Neuronal stem cell (in vitro differentiated cells): ENCODE measurements at regions not wholly inside any gene's neighbourhood (a gene's known extent, or its start where the extent isn't known, plus 50 kb on each side); places are given as distances from the start of the nearest gene placed in this dataset.
"Not testable (repeated sequence)": the region's sequence is repeated elsewhere in the genome, so short reads cannot be mapped to it uniquely, and the experiment has no call there.

ENCODE experiments used
- DNase-seq: peaks from one replicate; pipeline ENCODE4 v3.0.0-alpha.2; 2013; ENCODE audit warnings: low spot score
- H2AFZ ChIP-seq: one replicate; pipeline ENCODE4 v1.6.1; 2013; ENCODE audit warnings: mild to moderate bottlenecking, low read length, inconsistent platforms
- H2AK5ac ChIP-seq: 2 replicates; pipeline ENCODE4 v1.6.1; 2013; ENCODE audit warnings: low read depth, mild to moderate bottlenecking, inconsistent platforms, low read length, moderate library complexity, mixed read lengths
- H2BK120ac ChIP-seq: 2 replicates; pipeline ENCODE4 v1.6.1; 2013; ENCODE audit warnings: low read depth, mild to moderate bottlenecking, inconsistent platforms, low read length, moderate library complexity, mixed read lengths
- H2BK12ac ChIP-seq: one replicate; pipeline ENCODE4 v1.6.1; 2013; ENCODE audit warnings: low read length, inconsistent platforms
- H2BK15ac ChIP-seq: 2 replicates; pipeline ENCODE4 v1.6.1; 2013; ENCODE audit warnings: mild to moderate bottlenecking, low read length, inconsistent platforms, mixed read lengths
- H2BK5ac ChIP-seq: one replicate; pipeline ENCODE4 v1.6.1; 2013; ENCODE audit warnings: inconsistent platforms, mild to moderate bottlenecking, low read length, moderate library complexity
- H3K14ac ChIP-seq: one replicate; pipeline ENCODE4 v1.6.1; 2013; ENCODE audit warnings: low read length, inconsistent platforms
- H3K18ac ChIP-seq: 2 replicates; pipeline ENCODE4 v1.6.1; 2013; ENCODE audit warnings: low read length, inconsistent platforms
- H3K23ac ChIP-seq: 2 replicates; pipeline ENCODE4 v1.6.1; 2013; ENCODE audit warnings: low read depth, mild to moderate bottlenecking, mixed read lengths, low read length, inconsistent platforms; ENCODE audit not compliant: poor library complexity
- H3K27ac ChIP-seq: replicated peaks from 3 replicates; pipeline ENCODE4 v1.5.1; 2013; ENCODE audit warnings: low read length, inconsistent platforms
- H3K27me3 ChIP-seq, 3 experiments: 2 replicates each; pipeline ENCODE4 v1.6.1; 2013; ENCODE audit warnings: low read length in 3 of 3, mild to moderate bottlenecking in 2 of 3, inconsistent platforms in 1 of 3, low read depth in 1 of 3, mixed read lengths in 1 of 3, moderate library complexity in 1 of 3; ENCODE audit not compliant: control insufficient read depth in 3 of 3, insufficient read depth in 3 of 3
- H3K36me3 ChIP-seq, 2 donors: replicated peaks in 1 of 2; 2 replicates each; pipeline ENCODE4 v1.6.1; 2013; ENCODE audit warnings: low read length in 2 of 2; ENCODE audit not compliant: control insufficient read depth in 2 of 2, insufficient read depth in 2 of 2
- H3K4ac ChIP-seq: 2 replicates; pipeline ENCODE4 v1.6.1; 2013; ENCODE audit warnings: inconsistent platforms, mild to moderate bottlenecking, low read length, moderate library complexity
- H3K4me1 ChIP-seq, 2 donors: 1 replicate in 1 of 2; 2 replicates in 1 of 2; pipeline ENCODE4 v1.6.1; 2013; ENCODE audit warnings: low read length in 2 of 2, low read depth in 1 of 2; ENCODE audit not compliant: control insufficient read depth in 2 of 2, insufficient read depth in 1 of 2
- H3K4me2 ChIP-seq: one replicate; pipeline ENCODE4 v1.6.1; 2013; ENCODE audit warnings: mild to moderate bottlenecking, low read length, inconsistent platforms; ENCODE audit not compliant: insufficient read depth, poor library complexity, severe bottlenecking
- H3K4me3 ChIP-seq, 2 donors: 2 replicates each; pipeline ENCODE4 v1.5.1; 2013; ENCODE audit warnings: low read length in 2 of 2, mild to moderate bottlenecking in 2 of 2, inconsistent platforms in 1 of 2, moderate library complexity in 1 of 2
- H3K79me1 ChIP-seq: one replicate; pipeline ENCODE4 v1.6.1; 2013; ENCODE audit warnings: low read depth, mild to moderate bottlenecking, inconsistent platforms, low read length, moderate library complexity
- H3K9ac ChIP-seq: one replicate; pipeline ENCODE4 v1.6.1; 2013; ENCODE audit warnings: mild to moderate bottlenecking, low read depth, low read length, inconsistent platforms; ENCODE audit not compliant: poor library complexity
- H3K9me3 ChIP-seq, 2 donors: replicated peaks in 1 of 2; 2 replicates each; pipeline versions ENCODE3 to v1.6.1; 2013; ENCODE audit warnings: low read length in 2 of 2, mild to moderate bottlenecking in 2 of 2, inconsistent platforms in 1 of 2, low read depth in 1 of 2, mixed read lengths in 1 of 2, moderate library complexity in 1 of 2; ENCODE audit not compliant: control insufficient read depth in 2 of 2, insufficient read depth in 1 of 2
- H4K8ac ChIP-seq: one replicate; pipeline ENCODE4 v1.6.1; 2013; ENCODE audit warnings: low read depth, mild to moderate bottlenecking, inconsistent platforms, low read length, moderate library complexity
- H4K91ac ChIP-seq: one replicate; pipeline ENCODE4 v1.6.1; 2013; ENCODE audit warnings: low read length, low read depth, mild to moderate bottlenecking, inconsistent platforms; ENCODE audit not compliant: poor library complexity
- WGBS, 2 donors: extraction: QIAGEN DNeasy Blood & Tissue Kit; methylation state at CpG; one replicate each; pipeline ENCODE4 v1.1.7; 2013; ENCODE audit warnings: missing lambda C conversion rate in 2 of 2, mixed read lengths in 1 of 2; ENCODE audit not compliant: insufficient read length in 2 of 2, insufficient replicate concordance in 1 of 2; ENCODE audit errors: extremely low coverage in 2 of 2; 5-methylcytosine and 5-hydroxymethylcytosine counted together

GRCh38 chr1:228953207-228953606 is 217.9 kb downstream of the RHOU start:
- no peak overlapping the region for H3K18ac ChIP-seq
- no peak overlapping the region for H3K23ac ChIP-seq
- no peak overlapping the region for H3K27ac ChIP-seq
- H3K36me3 ChIP-seq: no peaks in the 10 kb centered on the region
- no peak for DNase-seq
- H2BK5ac ChIP-seq: no peak overlapping the region
- no peak overlapping the region for H3K4me3 ChIP-seq
- H3K14ac ChIP-seq: no peak overlapping the region
- no peak overlapping the region for H2AK5ac ChIP-seq
- H3K27me3 ChIP-seq: no peaks in the 10 kb centered on the region
- H2BK12ac ChIP-seq: no peak overlapping the region
- H3K79me1 ChIP-seq: no peaks in the 10 kb centered on the region
- H3K4me1 ChIP-seq: peaks cover 0 to 1% of the 10 kb centered on the region in 2 donors
- no peak overlapping the region for H3K4ac ChIP-seq
- H3K9me3 ChIP-seq: peaks cover 0 to 1% of the 10 kb centered on the region in 2 donors
- no peak overlapping the region for H4K8ac ChIP-seq
- H3K9ac ChIP-seq: no peak overlapping the region
- WGBS, 2 donors: no CpG with 5 or more reads among the region's 4 CpGs
- H3K4me2 ChIP-seq: no peak overlapping the region
- no peak overlapping the region for H4K91ac ChIP-seq
- no peak overlapping the region for H2BK120ac ChIP-seq
- H2AFZ ChIP-seq: no peak overlapping the region
- no peak overlapping the region for H2BK15ac ChIP-seq

DNA sequence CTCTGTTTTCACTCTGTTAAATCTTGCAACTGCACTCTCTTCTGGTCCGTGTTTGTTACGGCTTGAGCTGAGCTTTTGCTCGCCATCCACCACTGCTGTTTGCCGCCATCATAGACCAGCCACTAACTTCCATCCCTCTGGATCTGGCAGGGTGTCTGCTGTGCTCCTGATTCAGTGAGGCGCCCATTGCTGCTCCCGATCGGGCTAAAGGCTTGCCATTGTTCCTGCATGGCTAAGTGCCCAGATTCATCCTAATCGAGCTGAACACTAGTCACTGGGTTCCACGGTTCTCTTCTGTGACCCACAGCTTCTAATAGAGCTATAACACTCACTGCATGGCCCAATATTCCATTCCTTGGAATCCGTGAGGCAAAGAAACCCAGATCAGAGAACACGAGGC is 218.5 kb downstream of the RHOU start:
- not testable (repeated sequence) for H3K27me3 ChIP-seq, H3K4me3 ChIP-seq, H3K23ac ChIP-seq, H3K9ac ChIP-seq, H3K4me1 ChIP-seq, H2AK5ac ChIP-seq, H3K18ac ChIP-seq, H2BK5ac ChIP-seq, H3K14ac ChIP-seq, H2AFZ ChIP-seq, H4K91ac ChIP-seq, H2BK120ac ChIP-seq, H3K9me3 ChIP-seq, H2BK12ac ChIP-seq, DNase-seq, H4K8ac ChIP-seq, H3K4ac ChIP-seq, H3K36me3 ChIP-seq, H3K4me2 ChIP-seq, H3K27ac ChIP-seq, H2BK15ac ChIP-seq, H3K79me1 ChIP-seq
- no CpG with 5 or more reads among the region's 11 CpGs for WGBS, 2 donors

GRCh38 chr1:228955691-228956090 is 220.4 kb downstream of the RHOU start:
- no peak overlapping the region for H3K9ac ChIP-seq
- H3K27ac ChIP-seq: no peak overlapping the region
- H3K9me3 ChIP-seq: peaks cover 0 to 1% of the 10 kb centered on the region in 2 donors

DNA sequence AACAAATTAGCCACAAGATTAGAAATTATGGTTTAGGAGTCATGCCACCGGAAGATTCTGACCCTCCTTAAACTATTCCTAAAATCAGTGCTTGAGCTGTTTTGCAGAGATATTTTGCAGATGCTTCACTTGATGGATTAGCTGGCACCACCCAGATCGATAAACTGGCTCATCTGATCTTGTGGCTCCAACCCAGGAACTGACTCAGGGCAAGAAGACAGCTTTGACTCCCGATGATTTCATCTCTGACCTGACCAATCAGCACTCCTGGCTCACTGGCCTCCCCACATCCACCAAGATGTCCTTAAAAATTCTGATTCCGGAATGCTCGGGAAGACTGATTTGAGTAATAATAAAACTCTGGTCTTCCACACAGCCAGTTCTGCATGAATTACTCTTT is 221.6 kb downstream of the RHOU start:
- H2BK12ac ChIP-seq: no peak overlapping the region
- H3K23ac ChIP-seq: no peak overlapping the region
- H3K9ac ChIP-seq: no peak overlapping the region
- no peak overlapping the region for H3K27ac ChIP-seq
- WGBS, 2 donors: no CpG with 5 or more reads among the region's 5 CpGs
- H3K79me1 ChIP-seq: no peaks in the 10 kb centered on the region
- no peak overlapping the region for H4K8ac ChIP-seq
- H3K4me3 ChIP-seq: no peak overlapping the region
- H3K36me3 ChIP-seq: no peaks in the 10 kb centered on the region
- no peak overlapping the region for H3K4me2 ChIP-seq
- H3K27me3 ChIP-seq: no peaks in the 10 kb centered on the region
- H2AFZ ChIP-seq: no peak overlapping the region
- no peak overlapping the region for H2BK120ac ChIP-seq
- H3K9me3 ChIP-seq: peaks cover 0 to 1% of the 10 kb centered on the region in 2 donors
- no peak overlapping the region for H2BK5ac ChIP-seq
- no peak overlapping the region for H3K14ac ChIP-seq
- H3K4ac ChIP-seq: no peak overlapping the region
- no peak for DNase-seq
- H4K91ac ChIP-seq: no peak overlapping the region
- peaks cover 0 to 1% of the 10 kb centered on the region in 2 donors for H3K4me1 ChIP-seq
- no peak overlapping the region for H3K18ac ChIP-seq
- no peak overlapping the region for H2BK15ac ChIP-seq
- H2AK5ac ChIP-seq: no peak overlapping the region

More at GRCh38 chr1:228955691-228956090, 220.4 kb downstream of the RHOU start:
- Histone ChIP-seq H3K4me1 (peaks cover 0 to 1% of the 10 kb centered on the region in 2 donors), H4K8ac (no peak overlapping the region), H2BK12ac (no peak overlapping the region), H3K4me3 (no peak overlapping the region), H2AK5ac (no peak overlapping the region), H3K4me2 (no peak overlapping the region), H2BK120ac (no peak overlapping the region), H2BK5ac (no peak overlapping the region), H3K4ac (no peak overlapping the region), H4K91ac (no peak overlapping the region), H3K79me1 (no peaks in the 10 kb centered on the region), H2BK15ac (no peak overlapping the region), H3K27me3 (no peaks in the 10 kb centered on the region), H3K23ac (no peak overlapping the region), H3K36me3 (no peaks in the 10 kb centered on the region), H3K18ac (no peak overlapping the region), H3K14ac (no peak overlapping the region), H2AFZ (no peak overlapping the region)
- DNase-seq: no peak
- no CpG with 5 or more reads among the region's 1 CpG for WGBS, 2 donors
